Astrocyte (in vitro differentiated cells and primary cell): ENCODE measurements at regions not wholly inside any gene's neighbourhood (a gene's known extent, or its start where the extent isn't known, plus 50 kb on each side); places are given as distances from the start of the nearest gene placed in this dataset.

ENCODE experiments used
- DNase-seq: peaks from one replicate; pipeline ENCODE4 v3.0.0-alpha.2; 2010; ENCODE audit warnings: low read depth
- FAIRE-seq: peaks from 2 replicates; lab custom pipeline; 2011; peaks lifted over from hg19 to GRCh38; lab: Jason Lieb, UNC
- H2AFZ ChIP-seq: 2 replicates; pipeline ENCODE4 v1.6.0; 2012; ENCODE audit warnings: low read depth, low read length, inconsistent platforms
- H3K27ac ChIP-seq: 2 replicates; pipeline ENCODE4 v1.5.1; 2011; ENCODE audit warnings: low read depth, low read length, inconsistent platforms
- H3K27me3 ChIP-seq: 2 replicates; pipeline ENCODE4 v1.6.0; 2011; ENCODE audit warnings: low read length, inconsistent platforms; ENCODE audit not compliant: insufficient read depth
- H3K36me3 ChIP-seq: 2 replicates; pipeline ENCODE4 v1.5.1; 2011; ENCODE audit warnings: low read length, inconsistent platforms; ENCODE audit not compliant: insufficient read depth
- H3K4me1 ChIP-seq: 2 replicates; pipeline ENCODE4 v1.5.1; 2011; ENCODE audit warnings: low read length, inconsistent platforms; ENCODE audit not compliant: insufficient read depth
- H3K4me2 ChIP-seq: 2 replicates; pipeline ENCODE4 v1.6.0; 2012; ENCODE audit warnings: low read length, inconsistent platforms
- H3K4me3 ChIP-seq: 2 replicates; pipeline ENCODE4 v1.5.1; 2011; ENCODE audit warnings: low read depth, mild to moderate bottlenecking, low read length, inconsistent platforms; ENCODE audit not compliant: insufficient read depth
- H3K79me2 ChIP-seq: 2 replicates; pipeline ENCODE4 v1.6.0; 2012; ENCODE audit warnings: mild to moderate bottlenecking, low read length, inconsistent platforms; ENCODE audit not compliant: insufficient read depth
- H3K9ac ChIP-seq: 2 replicates; pipeline ENCODE4 v1.6.0; 2012; ENCODE audit warnings: mild to moderate bottlenecking, low read length, inconsistent platforms
- H3K9me3 ChIP-seq: 2 replicates; pipeline ENCODE4 v1.5.1; 2012; ENCODE audit warnings: low read depth, mild to moderate bottlenecking, low read length, inconsistent platforms; ENCODE audit not compliant: insufficient read depth
- H4K20me1 ChIP-seq: 2 replicates; pipeline ENCODE4 v1.6.0; 2012; ENCODE audit warnings: low read length, inconsistent platforms; ENCODE audit not compliant: insufficient read depth
- H3K27ac Mint-ChIP-seq: one replicate; pipeline ENCODE4 v1.8.0; 2021; ENCODE audit warnings: mild to moderate bottlenecking, mixed read lengths; ENCODE audit not compliant: unreplicated experiment
- H3K27me3 Mint-ChIP-seq: one replicate; pipeline ENCODE4 v1.8.0; 2021; ENCODE audit warnings: low read depth, mixed read lengths; ENCODE audit not compliant: unreplicated experiment
- H3K36me3 Mint-ChIP-seq: one replicate; pipeline ENCODE4 v1.8.0; 2021; ENCODE audit warnings: low read depth, mixed read lengths; ENCODE audit not compliant: unreplicated experiment
- H3K4me1 Mint-ChIP-seq: one replicate; pipeline ENCODE4 v1.8.0; 2021; ENCODE audit warnings: low read depth, mixed read lengths; ENCODE audit not compliant: unreplicated experiment
- H3K4me3 Mint-ChIP-seq: one replicate; pipeline ENCODE4 v1.8.0; 2021; ENCODE audit warnings: mild to moderate bottlenecking, moderate library complexity, mixed read lengths; ENCODE audit not compliant: unreplicated experiment
- H3K9me3 Mint-ChIP-seq: one replicate; pipeline ENCODE4 v1.8.0; 2021; ENCODE audit warnings: mild to moderate bottlenecking, mixed read lengths; ENCODE audit not compliant: unreplicated experiment
- EZH2 ChIP-seq: IDR thresholded peaks from 2 replicates; pipeline ENCODE4 v1.6.1; 2012; ENCODE audit warnings: mild to moderate bottlenecking, low read length, inconsistent platforms; ENCODE audit not compliant: insufficient read depth
- TF ChIP-seq, protein P1 (sequence below): IDR thresholded peaks from 2 replicates; pipeline ENCODE4 v1.5.1; 2011; ENCODE audit warnings: low read depth, mild to moderate bottlenecking, inconsistent platforms, low read length, moderate library complexity; ENCODE audit not compliant: insufficient read depth

GRCh38 chr2:239475161-239476028, 74.6 kb upstream of the HDAC4 start:
- Histone ChIP-seq H3K27ac (no peak overlapping the region), H4K20me1 (no peaks in the 10 kb centered on the region), H3K36me3 (no peaks in the 10 kb centered on the region), H3K9me3 (no peaks in the 10 kb centered on the region), H2AFZ (no peak overlapping the region), H3K4me3 (no peak overlapping the region), H3K4me1 (no peaks in the 10 kb centered on the region), H3K4me2 (no peak overlapping the region), H3K27me3 (no peaks in the 10 kb centered on the region), H3K79me2 (no peaks in the 10 kb centered on the region), H3K9ac (no peak overlapping the region)
- no peaks in the 10 kb centered on the region for H3K4me1 Mint-ChIP-seq
- peaks cover 2% of the 10 kb centered on the region for H3K36me3 Mint-ChIP-seq
- H3K27ac Mint-ChIP-seq, result no peak overlapping the region
- H3K4me3 Mint-ChIP-seq, result no peak overlapping the region
- peaks cover 12% of the 10 kb centered on the region for H3K9me3 Mint-ChIP-seq
- no peak for FAIRE-seq
- peaks cover 26% of the 10 kb centered on the region for H3K27me3 Mint-ChIP-seq
- TF ChIP-seq, protein P1, sequence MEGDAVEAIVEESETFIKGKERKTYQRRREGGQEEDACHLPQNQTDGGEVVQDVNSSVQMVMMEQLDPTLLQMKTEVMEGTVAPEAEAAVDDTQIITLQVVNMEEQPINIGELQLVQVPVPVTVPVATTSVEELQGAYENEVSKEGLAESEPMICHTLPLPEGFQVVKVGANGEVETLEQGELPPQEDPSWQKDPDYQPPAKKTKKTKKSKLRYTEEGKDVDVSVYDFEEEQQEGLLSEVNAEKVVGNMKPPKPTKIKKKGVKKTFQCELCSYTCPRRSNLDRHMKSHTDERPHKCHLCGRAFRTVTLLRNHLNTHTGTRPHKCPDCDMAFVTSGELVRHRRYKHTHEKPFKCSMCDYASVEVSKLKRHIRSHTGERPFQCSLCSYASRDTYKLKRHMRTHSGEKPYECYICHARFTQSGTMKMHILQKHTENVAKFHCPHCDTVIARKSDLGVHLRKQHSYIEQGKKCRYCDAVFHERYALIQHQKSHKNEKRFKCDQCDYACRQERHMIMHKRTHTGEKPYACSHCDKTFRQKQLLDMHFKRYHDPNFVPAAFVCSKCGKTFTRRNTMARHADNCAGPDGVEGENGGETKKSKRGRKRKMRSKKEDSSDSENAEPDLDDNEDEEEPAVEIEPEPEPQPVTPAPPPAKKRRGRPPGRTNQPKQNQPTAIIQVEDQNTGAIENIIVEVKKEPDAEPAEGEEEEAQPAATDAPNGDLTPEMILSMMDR, result no peak
- no peak for TF ChIP-seq EZH2
- DNase-seq, result no peak

GRCh38 chr2:239473211-239473805, 72.5 kb upstream of the HDAC4 start:
- no peak overlapping the region for H3K4me3 ChIP-seq
- Mint-ChIP-seq H3K27me3 (peaks cover 33% of the 10 kb centered on the region), H3K27ac (no peak overlapping the region), H3K36me3 (peaks cover 2% of the 10 kb centered on the region), H3K4me1 (no peaks in the 10 kb centered on the region), H3K4me3 (no peak overlapping the region), H3K9me3 (peaks cover 22% of the 10 kb centered on the region)
- TF ChIP-seq, protein P1, result no peak
- TF ChIP-seq EZH2, result no peak
- H3K27me3 ChIP-seq, result no peaks in the 10 kb centered on the region
- H4K20me1 ChIP-seq, result no peaks in the 10 kb centered on the region
- H3K27ac ChIP-seq, result no peak overlapping the region
- H3K9me3 ChIP-seq, result no peaks in the 10 kb centered on the region
- H3K4me2 ChIP-seq, result no peak overlapping the region
- H3K36me3 ChIP-seq, result no peaks in the 10 kb centered on the region
- H3K79me2 ChIP-seq, result no peaks in the 10 kb centered on the region
- FAIRE-seq (no peak), DNase-seq (no peak)
- no peak overlapping the region for H3K9ac ChIP-seq
- H3K4me1 ChIP-seq, result no peaks in the 10 kb centered on the region
- no peak overlapping the region for H2AFZ ChIP-seq
